ENCODE measurements at regions not wholly inside any gene's neighbourhood (a gene's known extent, or its start where the extent isn't known, plus 50 kb on each side); places are given as distances from the start of the nearest gene placed in this dataset.

DNA sequence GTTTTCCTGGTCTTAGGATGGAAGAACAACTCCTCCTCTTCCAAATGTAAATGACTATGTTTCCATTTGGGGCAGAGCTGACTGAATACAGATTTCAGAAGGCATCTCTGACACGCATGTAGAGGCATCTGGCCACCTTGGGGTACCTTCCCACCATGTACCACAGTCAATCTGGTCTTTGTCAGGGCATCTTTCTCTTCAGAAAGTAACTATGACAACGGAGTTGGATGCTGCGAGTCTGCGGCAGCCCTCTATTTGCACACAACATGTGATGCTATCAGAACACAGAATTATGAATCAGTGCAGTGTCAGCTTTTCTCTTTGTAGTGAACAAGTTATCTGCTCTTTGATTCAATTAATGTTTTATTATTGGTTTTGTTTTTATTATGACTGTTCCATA, 94.7 kb downstream of the TSEN15 start:
- TF ChIP-seq, protein P1, sequence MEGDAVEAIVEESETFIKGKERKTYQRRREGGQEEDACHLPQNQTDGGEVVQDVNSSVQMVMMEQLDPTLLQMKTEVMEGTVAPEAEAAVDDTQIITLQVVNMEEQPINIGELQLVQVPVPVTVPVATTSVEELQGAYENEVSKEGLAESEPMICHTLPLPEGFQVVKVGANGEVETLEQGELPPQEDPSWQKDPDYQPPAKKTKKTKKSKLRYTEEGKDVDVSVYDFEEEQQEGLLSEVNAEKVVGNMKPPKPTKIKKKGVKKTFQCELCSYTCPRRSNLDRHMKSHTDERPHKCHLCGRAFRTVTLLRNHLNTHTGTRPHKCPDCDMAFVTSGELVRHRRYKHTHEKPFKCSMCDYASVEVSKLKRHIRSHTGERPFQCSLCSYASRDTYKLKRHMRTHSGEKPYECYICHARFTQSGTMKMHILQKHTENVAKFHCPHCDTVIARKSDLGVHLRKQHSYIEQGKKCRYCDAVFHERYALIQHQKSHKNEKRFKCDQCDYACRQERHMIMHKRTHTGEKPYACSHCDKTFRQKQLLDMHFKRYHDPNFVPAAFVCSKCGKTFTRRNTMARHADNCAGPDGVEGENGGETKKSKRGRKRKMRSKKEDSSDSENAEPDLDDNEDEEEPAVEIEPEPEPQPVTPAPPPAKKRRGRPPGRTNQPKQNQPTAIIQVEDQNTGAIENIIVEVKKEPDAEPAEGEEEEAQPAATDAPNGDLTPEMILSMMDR (IDR thresholded peaks at IDR 0.05): no peak
- TF ChIP-seq POLR2A (IDR thresholded peaks at IDR 0.05): no peak

Measured in testis (tissue), 2 donors.